HEK293T (cell line): ENCODE measurements at regions not wholly inside any gene's neighbourhood (a gene's known extent, or its start where the extent isn't known, plus 50 kb on each side); places are given as distances from the start of the nearest gene placed in this dataset.

Source experiments
- CTCF ChIA-PET: fragments of 350-600 bp; formaldehyde crosslinking; extraction: SDS; loops from one replicate; lab custom pipeline; 2021; ENCODE audit warnings: antibody characterized with exemption, inconsistent platforms; lab: Yijun Ruan, JAX
- POLR2A ChIA-PET: fragments of 350-600 bp; formaldehyde crosslinking; extraction: SDS; loops from one replicate; lab custom pipeline; 2020; ENCODE audit warnings: antibody characterized with exemption, inconsistent platforms; lab: Yijun Ruan, JAX
- DNase-seq: peaks from one replicate; pipeline ENCODE4 v3.0.0; 2012; ENCODE audit warnings: mixed read lengths; ENCODE audit errors: extremely low spot score
- ARNT ChIP-seq: fragments of 450-650 bp; IDR thresholded peaks from 2 replicates; pipeline ENCODE4 v1.6.1; 2017; ENCODE audit warnings: mild to moderate bottlenecking
- BHLHE40 ChIP-seq: fragments of 450-650 bp; IDR thresholded peaks from 2 replicates; pipeline ENCODE4 v1.6.1; 2016; ENCODE audit warnings: mild to moderate bottlenecking, moderate library complexity, borderline replicate concordance
- CTBP1 ChIP-seq: fragments of 450-650 bp; IDR thresholded peaks from 2 replicates; pipeline ENCODE4 v1.6.1; 2016; ENCODE audit warnings: borderline replicate concordance
- ELF4 ChIP-seq: fragments of 450-650 bp; IDR thresholded peaks from 2 replicates; pipeline ENCODE4 v1.6.1; 2017; ENCODE audit warnings: antibody characterized with exemption
- FOXA1 ChIP-seq: fragments of 450-650 bp; IDR thresholded peaks from 2 replicates; pipeline ENCODE4 v1.6.1; 2016; ENCODE audit warnings: mild to moderate bottlenecking
- FOXK2 ChIP-seq: fragments of 450-650 bp; IDR thresholded peaks from 2 replicates; pipeline ENCODE4 v1.6.1; 2016; ENCODE audit warnings: mild to moderate bottlenecking
- FOXM1 ChIP-seq: fragments of 450-650 bp; IDR thresholded peaks from 2 replicates; pipeline ENCODE4 v1.6.1; 2017; ENCODE audit warnings: mild to moderate bottlenecking, borderline replicate concordance
- HDGF ChIP-seq: fragments of 450-650 bp; IDR thresholded peaks from 2 replicates; pipeline ENCODE4 v1.6.1; 2017; ENCODE audit warnings: antibody characterized with exemption, borderline replicate concordance
- L3MBTL2 ChIP-seq: fragments of 450-650 bp; conservative IDR thresholded peaks from 2 replicates; pipeline ENCODE4 v1.6.1; 2016; ENCODE audit warnings: mild to moderate bottlenecking
- LEF1 ChIP-seq: fragments of 450-650 bp; IDR thresholded peaks from 2 replicates; pipeline ENCODE4 v1.6.1; 2017; ENCODE audit warnings: mild to moderate bottlenecking, borderline replicate concordance
- NFRKB ChIP-seq: fragments of 450-650 bp; IDR thresholded peaks from 2 replicates; pipeline ENCODE4 v1.6.1; 2016; ENCODE audit warnings: mild to moderate bottlenecking, moderate library complexity
- SP1 ChIP-seq: fragments of 450-650 bp; IDR thresholded peaks from 2 replicates; pipeline ENCODE4 v1.6.1; 2017
- SUZ12 ChIP-seq: fragments of 450-650 bp; IDR thresholded peaks from 2 replicates; pipeline ENCODE4 v1.6.1; 2016; ENCODE audit warnings: mild to moderate bottlenecking
- TARDBP ChIP-seq: fragments of 450-650 bp; IDR thresholded peaks from 2 replicates; pipeline ENCODE4 v1.6.1; 2016
- ZNF384 ChIP-seq: fragments of 450-650 bp; IDR thresholded peaks from 2 replicates; pipeline ENCODE4 v1.6.1; 2016
- TF ChIP-seq, protein P1 (sequence below): fragments of 450-650 bp; IDR thresholded peaks from 2 replicates; pipeline ENCODE4 v1.6.1; 2016

DNA sequence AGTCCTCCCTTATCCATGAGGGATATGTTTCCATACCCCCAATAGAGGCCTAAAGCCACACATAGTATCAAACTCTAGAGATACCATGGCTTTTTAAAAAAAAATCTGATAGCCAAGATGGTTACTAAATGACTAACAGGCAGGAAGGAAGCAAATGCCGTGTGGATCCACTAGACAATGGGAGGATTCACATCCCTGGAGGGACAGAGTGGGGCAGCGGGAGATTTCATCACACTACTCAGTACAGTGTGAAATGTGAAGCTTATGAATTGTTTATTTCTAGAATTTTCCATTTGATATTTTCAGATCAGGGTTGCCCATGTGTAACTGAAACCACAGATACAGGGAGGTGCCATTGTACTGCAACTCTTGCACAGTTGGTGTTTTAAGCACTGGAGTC lies 826.6 kb downstream of the SQOR start:
- ChIA-PET POLR2A (no interaction called here), CTCF (no interaction called here)
- TF ChIP-seq, protein P1, sequence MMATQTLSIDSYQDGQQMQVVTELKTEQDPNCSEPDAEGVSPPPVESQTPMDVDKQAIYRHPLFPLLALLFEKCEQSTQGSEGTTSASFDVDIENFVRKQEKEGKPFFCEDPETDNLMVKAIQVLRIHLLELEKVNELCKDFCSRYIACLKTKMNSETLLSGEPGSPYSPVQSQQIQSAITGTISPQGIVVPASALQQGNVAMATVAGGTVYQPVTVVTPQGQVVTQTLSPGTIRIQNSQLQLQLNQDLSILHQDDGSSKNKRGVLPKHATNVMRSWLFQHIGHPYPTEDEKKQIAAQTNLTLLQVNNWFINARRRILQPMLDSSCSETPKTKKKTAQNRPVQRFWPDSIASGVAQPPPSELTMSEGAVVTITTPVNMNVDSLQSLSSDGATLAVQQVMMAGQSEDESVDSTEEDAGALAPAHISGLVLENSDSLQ, result no peak
- TF ChIP-seq SP1 (no peak), L3MBTL2 (no peak), ARNT (no peak)
- no peak for DNase-seq

DNA sequence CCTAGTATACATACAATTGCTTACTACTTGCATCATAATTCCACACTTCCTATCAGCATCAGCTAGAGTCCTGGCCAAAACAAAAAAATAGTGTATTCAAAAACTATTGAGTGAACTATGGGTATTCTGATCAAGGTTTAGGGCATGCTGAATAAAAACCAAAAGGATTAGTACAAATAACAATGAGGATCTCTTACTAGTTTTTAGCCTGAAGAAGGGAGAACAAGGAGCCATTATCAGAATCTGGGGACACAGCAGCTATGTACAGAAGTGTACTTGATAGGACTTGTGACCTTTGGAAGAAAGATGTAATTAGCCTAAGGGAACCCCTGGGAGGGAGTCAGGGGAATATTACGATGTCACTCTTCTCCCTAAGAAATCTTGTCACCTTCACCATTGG lies 832.2 kb downstream of the SQOR start:
- POLR2A ChIA-PET, result no interaction called here

DNA sequence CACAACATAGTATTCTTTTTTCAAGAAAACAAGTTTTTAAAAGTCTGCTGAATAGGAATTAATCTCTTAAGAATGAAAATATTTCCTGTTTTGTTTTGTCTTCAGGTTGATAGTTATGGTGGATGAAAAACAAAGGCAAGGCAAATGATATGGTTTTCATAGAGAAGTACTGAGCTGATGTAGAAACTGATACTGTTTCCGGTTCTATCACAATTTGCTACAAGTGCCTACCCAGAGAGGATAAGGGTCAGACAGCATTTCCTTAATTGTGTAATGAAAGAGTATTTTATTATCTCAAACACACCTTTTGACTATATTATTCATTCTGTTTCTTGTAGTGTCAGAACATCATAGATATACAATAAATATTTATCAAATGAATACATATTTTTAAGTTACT lies 836.3 kb downstream of the SQOR start:
- ChIA-PET POLR2A (no interaction called here), CTCF (no interaction called here)
- no peak for DNase-seq
- TF ChIP-seq TARDBP (no peak), CTBP1 (no peak), FOXA1 (no peak), ARNT (no peak), FOXK2 (no peak), L3MBTL2 (no peak), NFRKB (no peak), HDGF (no peak), LEF1 (no peak), ELF4 (no peak)
- TF ChIP-seq, protein P1, result no peak

More for the DNA sequence above, 832.2 kb downstream of the SQOR start:
- CTCF ChIA-PET, result no interaction called here
- no peak for TF ChIP-seq ARNT
- no peak for TF ChIP-seq SUZ12
- TF ChIP-seq CTBP1, result no peak
- no peak for TF ChIP-seq HDGF
- TF ChIP-seq NFRKB, result no peak
- no peak for TF ChIP-seq ZNF384
- no peak for TF ChIP-seq FOXM1
- TF ChIP-seq L3MBTL2, result no peak
- TF ChIP-seq ELF4, result no peak
- TF ChIP-seq LEF1, result no peak
- no peak for TF ChIP-seq BHLHE40
- no peak for TF ChIP-seq FOXK2
- no peak for TF ChIP-seq FOXA1
- no peak for TF ChIP-seq TARDBP
- TF ChIP-seq SP1, result no peak
- no peak for DNase-seq

DNA sequence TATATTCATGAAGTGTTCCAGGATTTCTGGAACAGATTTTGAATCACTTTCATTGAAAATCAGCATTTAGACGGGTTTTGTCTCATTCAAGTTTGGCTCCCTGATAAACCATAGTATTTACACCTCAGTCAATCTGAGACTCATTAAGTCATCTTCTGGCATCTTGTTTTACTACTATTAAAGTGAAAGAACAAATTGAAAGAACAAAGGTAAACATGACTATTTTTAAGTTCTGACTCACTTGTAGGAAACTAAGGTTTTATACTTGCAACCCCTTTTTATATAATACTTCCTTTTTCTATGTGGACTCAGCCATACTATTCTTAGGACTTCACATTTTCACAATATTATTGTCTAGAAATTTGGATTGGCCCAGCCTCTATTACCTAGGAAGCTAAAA lies 854.4 kb downstream of the SQOR start:
- DNase-seq, result no peak
- TF ChIP-seq SUZ12, result no peak
- CTCF ChIA-PET, result no interaction called here
- POLR2A ChIA-PET, result no interaction called here

DNA sequence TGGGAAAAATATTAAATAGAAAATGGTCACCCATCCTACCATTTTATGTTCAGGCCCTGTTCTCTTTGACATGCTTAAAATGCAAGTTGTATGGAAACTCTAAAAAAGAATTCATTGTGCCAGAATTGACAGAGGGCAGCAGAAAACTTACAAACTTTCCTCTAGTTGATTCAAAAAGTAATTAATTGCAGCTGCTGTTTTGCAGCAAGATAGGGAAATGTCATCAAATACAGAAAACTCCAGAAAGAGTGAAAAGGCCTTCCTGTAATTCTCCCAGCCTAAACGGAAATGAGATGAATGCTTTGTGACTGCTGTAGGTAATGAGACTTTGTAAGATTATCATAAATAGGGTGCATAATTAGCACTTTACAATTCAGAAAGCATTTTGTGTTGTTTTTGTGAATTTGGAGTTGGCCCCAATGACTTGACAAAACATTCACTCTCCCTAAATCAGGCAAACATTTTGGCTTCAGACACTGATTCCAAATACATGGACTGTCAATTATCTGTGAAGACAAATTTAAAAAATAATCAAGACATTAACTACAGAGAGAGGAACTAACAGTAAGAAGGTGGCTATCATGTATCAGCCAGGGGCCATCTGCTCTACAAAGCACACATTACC lies 861.8 kb downstream of the SQOR start:
- POLR2A ChIA-PET, result no interaction called here
- no peak for DNase-seq
- CTCF ChIA-PET, result no interaction called here
- no peak for TF ChIP-seq BHLHE40
- TF ChIP-seq L3MBTL2, result no peak
- TF ChIP-seq FOXK2, result no peak
- no peak for TF ChIP-seq HDGF
- no peak for TF ChIP-seq SP1

DNA sequence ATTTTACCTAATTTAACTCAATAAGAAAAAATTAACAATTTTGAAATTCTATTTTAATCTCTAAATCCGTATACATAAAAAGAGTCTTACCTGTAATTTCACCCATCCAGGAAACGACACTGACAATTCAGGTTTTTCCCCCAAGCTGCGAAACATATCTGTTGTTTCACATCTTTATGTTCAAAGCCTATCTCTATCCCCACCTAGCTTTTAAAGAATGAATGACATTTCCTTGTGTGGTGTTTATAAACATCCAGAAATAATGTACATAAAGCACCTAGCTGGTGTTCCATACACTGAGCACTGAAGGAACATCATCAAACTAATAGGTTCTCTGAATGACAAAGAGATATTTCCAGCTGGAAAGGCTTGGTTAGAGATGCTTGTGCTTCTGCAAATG lies 867.8 kb downstream of the SQOR start:
- TF ChIP-seq ZNF384 (no peak), FOXK2 (no peak), ELF4 (no peak), SUZ12 (no peak), TARDBP (no peak), HDGF (no peak), LEF1 (no peak), FOXM1 (no peak), FOXA1 (no peak), SP1 (no peak), L3MBTL2 (no peak), CTBP1 (no peak), BHLHE40 (no peak), NFRKB (no peak), ARNT (no peak)
- TF ChIP-seq, protein P1, result no peak
- no peak for DNase-seq
- POLR2A ChIA-PET, result no interaction called here
- CTCF ChIA-PET, result interaction anchor here (0.8 kb wide), 1 partner anchor 191 kb away, joined by 3 read pairs; no protein-coding TSS in a partner anchor

DNA sequence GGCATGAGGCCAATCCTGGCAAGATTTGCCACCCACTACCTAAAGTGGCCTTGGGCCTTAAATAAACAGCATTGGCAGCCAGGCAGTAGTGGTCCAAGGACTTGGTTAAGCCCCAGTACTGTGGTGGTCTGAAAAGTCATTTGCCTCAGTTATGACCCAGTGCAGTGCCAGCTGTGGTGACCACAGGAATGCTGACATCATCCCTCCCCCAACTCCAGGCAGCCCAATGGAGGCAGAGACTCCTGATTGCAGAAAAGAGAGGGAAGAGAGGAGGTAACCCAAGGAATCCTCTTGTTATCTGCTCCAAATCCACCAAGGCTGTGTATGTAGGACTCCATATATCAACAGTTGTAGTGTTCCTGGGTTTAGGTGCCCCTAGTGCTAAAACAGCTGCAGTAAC lies 883.6 kb downstream of the SQOR start:
- TF ChIP-seq SP1 (no peak), FOXM1 (no peak), TARDBP (no peak), ARNT (no peak), L3MBTL2 (no peak), NFRKB (no peak), ZNF384 (no peak), ELF4 (no peak), SUZ12 (no peak), HDGF (no peak), FOXA1 (no peak), LEF1 (no peak), FOXK2 (no peak), BHLHE40 (no peak), CTBP1 (no peak)
- TF ChIP-seq, protein P1, result no peak

More for the DNA sequence above, 883.6 kb downstream of the SQOR start:
- POLR2A ChIA-PET, result no interaction called here
- DNase-seq, result no peak
- CTCF ChIA-PET, result no interaction called here
